Transverse colon (tissue), 4 donors: ENCODE measurements at regions not wholly inside any gene's neighbourhood (a gene's known extent, or its start where the extent isn't known, plus 50 kb on each side); places are given as distances from the start of the nearest gene placed in this dataset.

Experiments
- DNase-seq: peaks from one replicate; pipeline ENCODE4 v3.0.0-alpha.2; 2019
- H3K27ac ChIP-seq, 4 donors: fragments of 200-600 bp; sonication (generic); 2 replicates each; pipeline ENCODE4 v1.5.1; 2016 to 2018; ENCODE audit warnings: inconsistent platforms in 4 of 4
- H3K27me3 ChIP-seq: fragments of 200-600 bp; sonication (generic); 2 replicates; pipeline ENCODE4 v1.5.1; 2017; ENCODE audit warnings: inconsistent platforms
- H3K36me3 ChIP-seq, 4 donors: fragments of 200-600 bp; sonication (generic); 2 replicates each; pipeline ENCODE4 v1.5.1; 2017 to 2019; ENCODE audit warnings: inconsistent platforms in 4 of 4
- H3K4me1 ChIP-seq, 4 donors: fragments of 200-600 bp; sonication (generic); 2 replicates each; pipeline ENCODE4 v1.5.1; 2017 to 2020; ENCODE audit warnings: inconsistent platforms in 4 of 4
- H3K4me3 ChIP-seq, 4 donors: fragments of 200-600 bp; sonication (generic); 1 replicate in 1 of 4; 2 replicates in 3 of 4; pipeline versions ENCODE4 v1.5.1 to v1.6.1; 2017 to 2019; ENCODE audit warnings: inconsistent platforms in 4 of 4
- H3K9me3 ChIP-seq, 2 donors: fragments of 200-600 bp; sonication (generic); 2 replicates each; pipeline ENCODE4 v1.5.1; 2017 to 2019; ENCODE audit warnings: inconsistent platforms in 2 of 2
- CTCF ChIP-seq, 5 experiments: fragments of 200-600 bp in 3 of 5; fragments of 450-650 bp in 2 of 5; sonication (generic) in 3 of 5; IDR thresholded peaks; 1 replicate in 2 of 5; 2 replicates in 3 of 5; pipeline ENCODE4 v1.5.1; 2016 to 2017; ENCODE audit warnings: antibody characterized with exemption in 5 of 5, inconsistent platforms in 3 of 5, mild to moderate bottlenecking in 2 of 5, moderate library complexity in 1 of 5
- EP300 ChIP-seq: sonication (generic); formaldehyde crosslinking; IDR thresholded peaks from one replicate; pipeline ENCODE4 v1.6.1; 2017; ENCODE audit warnings: antibody characterized with exemption, low read depth
- POLR2A ChIP-seq: fragments of 450-650 bp; IDR thresholded peaks from one replicate; pipeline ENCODE4 v1.6.1; 2016; ENCODE audit warnings: antibody characterized with exemption, mild to moderate bottlenecking, moderate library complexity
- POLR2AphosphoS5 ChIP-seq, 3 donors: sonication (generic); formaldehyde crosslinking; IDR thresholded peaks; one replicate each; pipeline ENCODE4 v1.6.1; 2016; ENCODE audit warnings: antibody characterized with exemption in 3 of 3
- WGBS, 2 donors: methylation state at CpG; one replicate each; pipeline ENCODE4 v1.1.5; 2018; ENCODE audit warnings: low coverage in 1 of 2; 5-methylcytosine and 5-hydroxymethylcytosine counted together
- in situ Hi-C, 4 donors: fragments of 200-750 bp; cut with MboI; loops; one replicate each; pipeline versions ENCODE4 v1.15.0 to v1.15.1; 2017; ENCODE audit warnings: low sequenced_read_pairs in 3 of 4, low pct_ligation_motif_present in 1 of 4, low pct_unique_long_range_greater_than_20kb in 1 of 4
- intact Hi-C: fragments of 100-400 bp; cut with DNase I; formaldehyde crosslinking; loops from one replicate; pipeline ENCODE4 v1.15.1; 2023; ENCODE audit warnings: low total_unique reads

- H3K4me3 ChIP-seq = no peak overlapping the region
- in situ Hi-C loops (no loop called here), intact Hi-C loops (no loop called here)
- H3K27ac ChIP-seq = no peak overlapping the region
- no peak for TF ChIP-seq CTCF (IDR thresholded peaks at IDR 0.05)
- no peak for TF ChIP-seq POLR2AphosphoS5 (IDR thresholded peaks at IDR 0.05)
- TF ChIP-seq EP300 = no peak
- no peak for TF ChIP-seq POLR2A
- no peak for DNase-seq
- H3K4me1 ChIP-seq = no peaks in the 10 kb centered on the region
- 55 to 75% methylated on average over 1 of the region's 1 CpG for WGBS, 2 donors
- no peaks in the 10 kb centered on the region for H3K27me3 ChIP-seq
- H3K9me3 ChIP-seq = no peaks in the 10 kb centered on the region
- H3K36me3 ChIP-seq = no peaks in the 10 kb centered on the region
Observed at GRCh38 chr2:156753766-156754165, 317.6 kb downstream of the GPD2 start.

- Histone ChIP-seq H3K9me3 (no peaks in the 10 kb centered on the region), H3K4me3 (no peak overlapping the region), H3K36me3 (no peaks in the 10 kb centered on the region), H3K27ac (no peak overlapping the region), H3K4me1 (no peaks in the 10 kb centered on the region), H3K27me3 (no peaks in the 10 kb centered on the region)
- TF ChIP-seq EP300 (no peak), CTCF (IDR thresholded peaks at IDR 0.05) (no peak), POLR2AphosphoS5 (IDR thresholded peaks at IDR 0.05) (no peak), POLR2A (no peak)
- in situ Hi-C loops (no loop called here), intact Hi-C loops (no loop called here)
- DNase-seq = no peak
Observed at GRCh38 chr2:156756516-156756915, 320.3 kb downstream of the GPD2 start.

GRCh38 chr2:156763174-156763573 is 327.0 kb downstream of the GPD2 start:
- no peak for DNase-seq
- Histone ChIP-seq H3K36me3 (no peaks in the 10 kb centered on the region), H3K27ac (no peak overlapping the region), H3K9me3 (no peaks in the 10 kb centered on the region), H3K4me3 (no peak overlapping the region), H3K27me3 (no peaks in the 10 kb centered on the region), H3K4me1 (no peaks in the 10 kb centered on the region)
- WGBS, 2 donors = 67 to 79% methylated on average over 1 to 2 of the region's 2 CpGs
- TF ChIP-seq POLR2AphosphoS5 (IDR thresholded peaks at IDR 0.05) (no peak), EP300 (no peak), POLR2A (no peak), CTCF (IDR thresholded peaks at IDR 0.05) (no peak)
- in situ Hi-C loops (no loop called here), intact Hi-C loops (no loop called here)

- H3K27ac ChIP-seq = no peak overlapping the region
- no peak for TF ChIP-seq CTCF (IDR thresholded peaks at IDR 0.05)
- no peak for TF ChIP-seq POLR2AphosphoS5 (IDR thresholded peaks at IDR 0.05)
- no peak for TF ChIP-seq POLR2A
- TF ChIP-seq EP300 = no peak
- H3K4me3 ChIP-seq = no peak overlapping the region
- in situ Hi-C loops = no loop called here
- no peaks in the 10 kb centered on the region for H3K36me3 ChIP-seq
- H3K27me3 ChIP-seq = no peaks in the 10 kb centered on the region
- peaks cover 0 to 1% of the 10 kb centered on the region in 2 donors for H3K9me3 ChIP-seq
- no peak for DNase-seq
- WGBS, 2 donors = 51 to 63% methylated on average over 2 of the region's 2 CpGs
- intact Hi-C loops = no loop called here
- H3K4me1 ChIP-seq = no peaks in the 10 kb centered on the region
Observed at GRCh38 chr2:156765043-156765442, 328.9 kb downstream of the GPD2 start.
